ENCODE measurements at regions not wholly inside any gene's neighbourhood (a gene's known extent, or its start where the extent isn't known, plus 50 kb on each side); places are given as distances from the start of the nearest gene placed in this dataset.

DNA sequence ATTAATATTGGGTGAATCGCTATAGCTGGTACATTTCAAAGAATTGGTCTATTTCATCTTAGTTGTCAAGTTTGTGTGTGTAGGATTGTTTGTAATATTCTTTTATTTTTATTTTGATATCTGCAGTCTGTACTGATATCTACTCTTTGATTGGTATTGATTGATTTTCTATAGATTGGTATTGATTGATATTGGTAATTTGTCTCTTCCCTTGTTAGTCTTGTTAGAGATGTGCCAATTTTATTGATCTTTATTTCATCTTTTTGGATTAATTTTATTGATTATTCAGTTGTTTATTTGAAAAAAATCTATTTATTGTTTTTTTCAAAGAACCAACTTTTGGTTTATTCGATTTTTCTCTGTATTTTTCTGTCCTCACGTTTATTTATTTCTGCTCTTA, 61.4 kb downstream of the TM2D3 start:
- no peak for DNase-seq (ENCODE audit: low spot score)

DNA sequence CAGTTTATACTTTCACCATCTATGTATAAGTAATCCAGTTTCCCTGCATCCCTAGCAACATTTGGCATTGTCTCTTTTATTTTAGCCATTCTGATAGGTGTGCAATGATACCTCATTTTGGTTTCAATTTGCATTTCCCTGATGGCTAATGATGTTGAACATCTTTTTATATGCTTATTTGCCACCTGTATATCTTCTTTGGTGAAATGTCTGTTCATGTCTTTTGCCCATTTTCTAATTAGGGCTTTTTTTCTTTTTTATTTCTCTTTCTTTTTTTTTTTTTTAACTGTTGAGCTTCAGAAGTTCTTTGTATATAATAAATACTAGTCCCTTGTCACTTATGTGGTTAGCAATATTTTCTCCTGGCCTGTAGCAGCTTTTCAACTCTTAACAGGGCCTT, 68.9 kb downstream of the TM2D3 start:
- no peak for DNase-seq (ENCODE audit: low spot score)

DNA sequence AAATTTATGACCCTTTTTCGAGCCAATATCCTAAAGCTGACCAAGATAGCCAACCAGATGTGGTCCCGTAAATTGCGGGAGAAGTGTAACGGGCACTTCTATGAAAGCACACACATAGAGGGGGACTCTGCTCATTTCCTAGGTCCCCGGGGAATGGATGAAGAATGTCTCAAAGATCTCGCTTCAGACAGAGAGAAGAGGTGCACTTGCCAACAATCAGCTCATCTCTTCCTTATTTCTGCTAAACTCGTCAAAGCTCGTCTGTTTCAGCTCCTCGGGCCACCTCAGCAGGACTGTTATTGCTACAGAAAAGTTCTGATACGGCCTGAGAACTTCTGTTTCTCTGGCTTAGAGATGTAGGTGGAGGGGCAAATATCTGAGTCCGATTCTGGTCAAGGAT, 71.8 kb downstream of the TM2D3 start:
- no peak for DNase-seq (ENCODE audit: low spot score)

DNA sequence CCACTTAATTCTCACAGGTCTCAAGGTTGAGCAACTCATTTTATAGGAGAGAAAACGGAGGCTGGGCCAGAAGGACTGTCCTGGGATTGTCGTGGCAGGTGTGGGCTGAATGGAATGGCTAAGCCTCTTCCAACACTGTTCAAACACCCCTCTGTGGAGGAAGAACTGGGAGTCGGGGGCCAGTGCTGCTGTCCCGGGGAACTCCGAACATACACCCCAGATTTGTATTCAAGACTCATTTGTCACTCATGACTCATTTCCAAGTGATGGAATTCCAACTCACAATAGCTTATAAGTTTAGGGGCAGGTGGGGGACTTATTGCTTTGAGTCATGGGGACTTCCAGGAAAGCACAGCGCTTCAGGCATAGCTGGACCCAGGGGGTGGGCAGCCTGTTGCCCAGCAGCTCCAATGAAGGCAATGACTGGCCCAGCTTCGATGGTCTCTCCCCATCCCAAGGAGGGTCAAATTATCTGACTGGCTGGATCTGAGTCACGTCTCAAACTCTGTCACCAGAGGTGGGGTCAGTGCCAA, 72.5 kb downstream of the TM2D3 start:
- DNase-seq (ENCODE audit: low spot score), result no peak

DNA sequence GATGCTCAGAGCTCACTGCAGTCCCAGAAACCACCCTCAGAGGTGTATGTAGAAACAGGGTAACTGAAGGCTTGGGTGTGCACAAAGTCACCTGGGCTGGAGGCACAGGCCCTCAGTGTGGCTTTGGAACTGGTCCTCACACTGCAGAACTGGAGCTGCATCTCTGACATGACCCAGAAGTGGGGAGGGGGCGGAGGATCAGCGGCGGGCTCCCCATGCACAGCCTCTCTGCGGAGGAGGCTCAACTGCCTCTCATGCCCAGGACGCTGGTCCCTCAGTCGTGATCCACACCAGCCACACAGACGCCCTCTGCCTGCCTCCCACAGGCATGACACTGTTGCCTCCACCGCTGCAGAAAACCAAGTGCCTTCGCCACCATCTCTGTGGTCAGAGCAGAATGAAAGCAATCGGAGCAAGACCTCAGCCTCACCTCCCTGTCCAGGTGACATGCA, 73.7 kb downstream of the TM2D3 start:
- DNase-seq (ENCODE audit: low spot score), result peak; percentile 79

DNA sequence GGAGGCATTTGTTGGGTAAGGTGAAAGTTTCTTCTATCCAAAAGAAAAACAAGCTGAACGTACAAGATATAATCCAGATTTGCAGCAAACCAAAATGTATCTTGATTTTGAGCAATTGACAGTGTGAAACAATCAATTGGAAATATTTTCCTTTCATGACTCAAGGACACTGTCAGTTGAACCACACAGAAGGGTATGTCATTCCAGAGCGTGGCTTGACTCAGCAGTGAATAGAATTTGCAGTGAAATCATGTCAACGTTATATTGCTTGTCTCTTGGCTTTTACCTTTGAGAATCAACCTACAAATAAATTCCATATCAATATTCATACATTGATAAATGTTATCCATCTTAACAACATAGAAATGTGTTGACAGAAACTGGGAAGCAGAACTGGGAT, 78.2 kb downstream of the TM2D3 start:
- DNase-seq (ENCODE audit: low spot score), result no peak

DNA sequence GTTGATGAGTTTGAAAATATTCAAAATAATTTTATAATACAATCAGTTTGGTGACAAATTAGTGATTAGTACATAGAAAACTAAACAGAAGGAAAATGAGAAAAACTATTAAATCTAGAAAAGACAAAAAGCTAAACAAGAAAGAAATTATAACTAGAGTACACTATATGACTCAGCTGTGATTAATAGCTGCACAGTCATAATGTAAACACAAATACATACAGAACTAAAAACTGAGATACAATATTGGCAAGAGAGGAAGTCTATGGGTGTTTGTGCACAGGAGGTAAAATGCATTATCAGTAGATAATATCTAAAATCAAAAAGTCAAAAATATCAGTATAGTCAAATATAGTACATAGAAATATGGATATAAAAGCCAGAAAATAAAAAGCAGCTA, 80.7 kb upstream of the PCSK6 start:
- DNase-seq (ENCODE audit: low spot score), result no peak

DNA sequence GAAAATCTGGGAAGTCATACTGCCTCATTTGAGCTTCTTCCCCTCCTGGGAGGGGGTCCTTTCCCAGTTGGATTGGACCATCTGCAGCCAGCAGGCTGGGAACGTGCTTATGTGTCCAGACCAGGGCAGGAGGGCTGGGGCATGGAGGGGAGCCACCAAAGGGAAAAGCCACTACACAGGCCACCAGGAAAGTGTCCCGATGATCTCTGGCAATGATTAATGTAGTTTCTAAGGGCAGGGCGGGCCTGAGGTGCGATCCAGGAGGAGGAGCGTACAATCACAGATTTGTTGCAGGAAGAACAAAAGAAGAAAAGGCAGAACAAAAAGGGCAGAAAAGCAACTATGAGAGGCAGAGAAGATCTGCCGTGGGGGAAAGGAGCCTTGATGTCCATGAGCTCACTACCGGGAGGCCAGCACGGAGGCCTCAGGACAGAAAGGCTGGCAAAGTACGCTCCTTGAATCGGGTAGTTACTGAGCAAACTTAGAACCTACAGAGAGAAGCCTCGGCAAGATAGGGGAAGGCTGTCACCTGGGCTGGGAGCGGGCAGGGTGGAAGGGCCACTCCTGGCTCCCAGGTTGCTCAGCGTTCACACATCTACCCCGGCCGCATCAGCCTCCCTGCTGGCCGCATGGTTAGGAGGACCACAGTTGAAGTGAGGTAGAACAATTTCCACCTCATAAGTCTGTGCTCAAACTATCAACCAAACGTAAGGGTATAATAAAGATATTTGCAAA, 79.5 kb upstream of the PCSK6 start:
- no peak for DNase-seq (ENCODE audit: low spot score)

DNA sequence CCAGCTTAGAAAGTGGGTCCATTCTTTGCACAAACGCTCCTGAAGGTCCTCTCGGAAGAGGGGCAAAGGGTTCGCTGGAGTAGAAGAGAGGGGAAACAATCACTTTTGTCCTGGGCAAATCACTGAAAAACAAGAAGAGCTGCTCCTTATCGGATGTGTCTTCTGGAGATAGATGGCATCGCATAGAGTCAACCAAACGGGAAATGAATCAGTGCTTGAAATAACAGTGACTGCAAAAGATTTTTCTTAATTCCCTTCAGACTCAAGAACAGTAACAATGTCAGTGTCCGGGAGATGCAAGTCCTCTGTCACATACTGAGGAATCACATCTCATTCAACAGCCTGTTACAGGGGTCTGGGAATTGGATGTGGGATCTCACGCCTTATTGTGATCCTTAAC, 78.8 kb upstream of the PCSK6 start:
- no peak for DNase-seq (ENCODE audit: low spot score)

DNA sequence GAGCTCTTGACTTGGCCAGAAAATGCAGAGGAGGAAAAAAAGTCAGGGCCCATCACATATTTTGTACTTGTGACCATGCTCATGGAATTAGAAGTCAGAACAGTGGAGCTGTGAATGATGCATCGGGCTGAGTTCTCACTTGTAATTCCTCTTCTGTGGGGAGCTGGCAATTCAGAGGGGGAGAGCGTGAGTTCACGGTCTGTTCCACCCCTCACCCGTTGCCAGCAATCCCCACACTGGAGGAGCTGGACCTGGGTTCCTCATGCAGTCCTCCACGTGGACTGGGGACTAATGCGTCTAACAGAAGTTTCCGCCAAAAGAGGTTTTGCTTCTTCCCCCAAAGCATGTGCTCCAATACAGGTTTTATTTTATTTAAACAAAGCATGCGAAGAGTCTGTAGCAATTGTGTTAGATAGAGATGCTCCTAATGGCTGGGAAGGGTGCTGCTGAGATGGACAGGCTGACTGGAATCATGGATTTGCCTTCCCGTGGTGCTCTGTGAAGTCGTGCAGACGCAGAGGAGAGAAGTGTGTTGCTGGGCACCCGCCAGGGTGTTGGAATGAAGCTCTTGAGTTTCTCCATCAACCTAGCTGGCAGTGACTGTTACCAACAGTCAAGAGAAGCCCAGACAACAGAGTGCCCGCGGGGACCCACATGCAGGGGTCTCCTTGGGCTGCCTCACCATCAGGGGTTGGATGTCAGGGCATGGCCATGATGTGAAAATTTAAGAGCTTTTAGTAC, 77.4 kb upstream of the PCSK6 start:
- DNase-seq (ENCODE audit: low spot score), result no peak

DNA sequence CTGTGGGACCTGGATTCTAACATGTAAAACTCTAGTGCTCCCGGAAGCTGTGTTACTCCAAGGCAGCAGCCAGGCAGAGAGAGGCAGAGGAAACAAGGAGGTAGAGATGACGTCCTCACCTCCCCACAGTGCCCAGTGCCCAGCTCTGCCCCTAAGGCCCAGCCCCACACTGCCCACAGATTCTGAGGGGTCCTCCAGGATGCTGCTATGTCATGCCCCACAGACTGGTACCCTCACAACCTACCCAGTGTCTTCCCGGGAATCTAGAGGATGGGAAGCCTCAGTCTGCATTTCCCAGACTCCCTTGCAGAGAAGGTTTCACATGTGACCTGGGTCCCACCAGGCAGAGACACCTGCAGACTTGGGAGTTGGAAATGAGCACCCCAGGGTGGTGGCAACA, 75.9 kb upstream of the PCSK6 start:
- DNase-seq (ENCODE audit: low spot score), result no peak

DNA sequence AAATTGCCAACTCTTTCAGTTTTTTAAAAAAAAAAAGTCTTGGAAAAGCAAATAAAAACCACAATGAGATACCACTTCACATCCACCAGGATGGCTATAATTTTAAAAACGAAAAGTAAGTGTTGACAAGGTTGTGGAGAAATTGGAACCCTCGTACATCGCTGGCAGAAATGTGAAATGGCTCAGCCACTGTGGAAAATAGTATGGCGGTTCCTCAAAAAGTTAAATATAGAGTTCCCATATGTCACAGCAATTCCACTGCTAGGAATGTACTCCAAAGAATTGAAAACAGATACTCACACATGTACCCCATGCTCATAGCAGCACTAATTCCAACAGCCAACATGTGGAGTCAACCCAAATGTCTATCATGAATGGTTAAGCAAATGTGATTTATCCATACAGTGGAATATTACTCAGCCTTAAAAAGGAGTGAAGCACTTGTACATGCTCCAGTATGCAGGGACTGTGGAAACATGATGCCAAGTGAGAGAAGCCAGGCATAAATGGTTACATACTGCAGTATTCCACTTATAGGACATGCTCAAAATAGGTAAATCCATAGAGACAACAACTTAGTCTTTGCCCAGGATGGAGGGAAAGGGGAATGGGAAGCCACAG, 73.8 kb upstream of the PCSK6 start:
- no peak for DNase-seq (ENCODE audit: low spot score)

DNA sequence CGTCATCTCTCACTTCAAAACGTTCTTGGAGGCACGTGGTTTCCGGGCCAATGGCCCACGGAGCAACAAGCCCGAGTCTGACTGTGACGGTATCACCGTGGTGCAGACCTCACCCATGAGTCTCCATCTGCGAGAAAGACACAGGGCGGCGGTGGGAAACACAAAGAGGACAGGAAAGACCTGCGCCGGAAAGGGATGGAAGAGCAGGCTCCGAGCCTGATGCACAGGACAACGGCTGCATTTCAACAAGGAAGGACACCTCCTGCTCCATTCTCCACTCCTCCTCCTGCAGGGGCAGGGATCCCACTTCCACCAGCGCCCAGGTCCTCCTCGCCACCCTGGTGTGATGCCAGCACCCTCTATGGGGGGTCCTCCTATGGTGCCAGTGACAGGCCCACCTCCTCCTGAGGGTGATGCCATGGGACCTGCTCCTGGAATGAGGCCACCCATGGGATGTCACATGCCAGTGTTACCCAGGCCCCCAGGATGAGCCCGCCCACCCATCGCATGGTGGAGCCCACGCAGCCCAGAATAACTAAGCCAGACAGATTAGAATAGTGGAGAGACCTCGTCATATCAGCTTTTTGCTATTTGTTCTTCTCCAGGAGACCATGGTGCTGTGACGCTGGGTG, 73.0 kb upstream of the PCSK6 start:
- no peak for DNase-seq (ENCODE audit: low spot score)

DNA sequence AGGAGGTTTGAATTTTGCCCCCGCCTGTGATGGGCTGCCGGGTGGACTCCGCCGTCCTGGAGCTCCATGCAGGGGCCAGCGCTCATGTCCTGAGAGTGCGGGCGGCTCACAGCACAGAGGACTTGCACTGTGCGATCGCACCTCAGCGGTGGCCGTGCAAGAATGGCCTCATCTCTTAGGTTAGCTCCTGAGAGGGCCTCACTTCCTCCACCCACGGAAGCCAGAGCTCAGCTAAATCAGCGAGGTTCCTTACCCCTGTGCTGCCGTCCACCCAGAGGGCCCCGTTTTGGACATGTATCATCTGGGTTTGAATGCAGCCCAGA, 72.0 kb upstream of the PCSK6 start:
- no peak for DNase-seq (ENCODE audit: low spot score)

DNA sequence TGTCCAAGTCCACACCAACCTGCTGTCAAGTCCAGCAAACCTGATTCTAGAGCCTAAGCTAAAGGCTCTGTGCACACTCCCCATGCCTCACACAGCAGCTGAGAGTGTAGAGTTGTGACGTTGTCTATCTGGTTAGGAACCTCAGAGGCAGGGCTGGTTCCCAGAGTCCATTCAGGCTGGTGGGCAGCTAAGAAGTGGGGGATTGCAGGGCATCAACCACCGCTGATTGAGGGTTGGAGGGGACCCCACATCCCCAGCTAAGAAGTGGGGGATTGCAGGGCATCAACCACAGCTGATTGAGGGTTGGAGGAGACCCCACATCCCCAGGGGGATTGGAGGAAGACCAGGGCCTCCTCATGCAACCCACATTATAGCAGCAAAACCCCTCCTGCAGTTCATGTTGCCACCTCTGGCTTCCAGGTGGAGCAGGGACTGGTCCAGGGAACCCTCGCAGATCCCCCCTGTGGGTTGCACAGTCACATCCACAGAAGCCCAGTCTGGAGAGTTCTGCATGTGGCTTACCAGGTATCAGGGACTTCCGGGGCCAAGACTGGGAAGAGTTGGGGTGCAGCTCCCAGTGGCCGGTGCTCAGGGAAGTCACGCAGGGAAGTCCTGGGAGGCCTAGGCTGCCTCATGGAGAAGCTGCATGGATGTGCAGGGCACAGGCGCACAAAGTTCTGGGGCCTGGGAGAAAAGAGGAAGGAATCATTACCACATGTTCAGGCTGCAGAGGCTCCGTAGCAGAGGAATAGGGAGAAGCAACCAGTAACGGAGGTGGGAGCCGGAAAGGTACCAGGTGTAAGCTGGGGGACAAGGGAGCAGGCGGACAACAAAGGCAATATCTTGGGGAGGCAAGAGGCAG, 71.4 kb upstream of the PCSK6 start:
- DNase-seq (ENCODE audit: low spot score), result no peak

DNA sequence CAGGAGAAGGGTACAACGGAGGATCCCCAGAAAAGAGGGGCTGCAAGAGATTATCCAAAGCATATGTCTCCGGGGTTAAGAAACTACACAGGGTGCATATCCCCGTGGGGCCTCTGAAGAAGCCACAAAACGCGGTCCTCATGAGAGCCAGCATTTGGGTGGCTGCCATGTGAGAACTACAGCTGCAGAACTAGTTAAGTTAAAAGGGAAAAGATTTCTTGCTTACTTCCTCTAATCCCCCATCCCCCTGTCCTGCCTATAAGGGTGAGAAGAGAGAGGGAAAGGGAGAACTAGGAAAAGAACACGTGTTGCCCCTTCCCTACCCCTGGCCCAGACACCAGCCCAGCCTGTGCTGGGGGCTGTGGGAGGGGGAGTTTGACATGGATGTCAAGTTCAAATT, 70.4 kb upstream of the PCSK6 start:
- DNase-seq (ENCODE audit: low spot score), result no peak

DNA sequence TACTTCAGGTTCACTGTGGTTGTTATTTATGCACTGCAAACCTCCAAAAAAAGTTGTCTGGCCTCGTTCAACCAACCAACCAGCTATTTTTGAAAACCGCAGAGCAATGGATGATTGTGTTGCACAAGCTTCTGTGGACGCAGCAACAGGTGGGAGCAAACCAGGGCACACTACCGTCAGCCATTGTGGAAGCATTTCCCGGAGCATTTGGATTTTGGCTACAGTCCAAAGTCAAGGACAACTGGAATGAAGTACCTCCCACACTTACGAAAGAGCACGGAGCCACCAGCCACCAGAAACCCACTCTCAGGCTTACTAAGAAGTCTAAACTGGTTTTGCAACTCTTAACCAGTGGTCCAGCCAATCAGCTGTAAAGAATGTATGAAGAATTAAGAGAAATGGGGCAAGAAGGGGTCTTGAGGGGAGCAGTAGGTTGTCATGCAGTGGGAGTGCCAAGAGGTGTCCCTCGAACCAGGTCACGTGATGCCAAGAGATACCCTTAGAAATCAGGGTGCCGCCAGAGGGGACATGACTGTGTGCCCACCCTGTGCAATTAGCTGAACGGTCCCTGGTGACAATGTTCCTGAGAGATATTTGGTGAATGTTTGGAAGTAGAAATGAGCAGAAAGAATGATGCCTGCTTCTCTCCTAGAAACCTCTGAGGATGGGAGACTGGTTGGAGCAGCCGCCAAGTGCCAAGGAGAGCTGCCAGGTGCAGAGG, 68.9 kb upstream of the PCSK6 start:
- no peak for DNase-seq (ENCODE audit: low spot score)

DNA sequence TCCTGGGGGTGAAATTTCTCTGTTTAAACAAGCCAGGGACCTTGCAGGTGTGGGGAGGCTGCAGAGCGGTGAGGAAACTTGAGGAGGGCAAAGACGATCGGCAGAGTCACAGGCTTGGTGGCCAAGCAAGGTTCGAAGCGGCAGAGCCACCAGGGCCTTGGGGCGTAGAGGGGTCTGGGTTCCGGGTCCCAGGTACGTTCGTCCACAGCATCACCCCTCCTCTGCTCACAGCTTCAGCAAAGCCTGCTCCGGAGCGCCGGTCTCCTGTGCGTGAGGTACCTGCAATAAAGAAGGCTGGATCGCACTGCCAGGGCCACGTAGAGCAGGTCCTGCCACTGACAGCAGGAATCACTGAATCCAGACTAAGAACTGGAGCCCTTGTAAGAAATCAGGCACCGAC, 66.8 kb upstream of the PCSK6 start:
- DNase-seq (ENCODE audit: low spot score), result no peak

DNA sequence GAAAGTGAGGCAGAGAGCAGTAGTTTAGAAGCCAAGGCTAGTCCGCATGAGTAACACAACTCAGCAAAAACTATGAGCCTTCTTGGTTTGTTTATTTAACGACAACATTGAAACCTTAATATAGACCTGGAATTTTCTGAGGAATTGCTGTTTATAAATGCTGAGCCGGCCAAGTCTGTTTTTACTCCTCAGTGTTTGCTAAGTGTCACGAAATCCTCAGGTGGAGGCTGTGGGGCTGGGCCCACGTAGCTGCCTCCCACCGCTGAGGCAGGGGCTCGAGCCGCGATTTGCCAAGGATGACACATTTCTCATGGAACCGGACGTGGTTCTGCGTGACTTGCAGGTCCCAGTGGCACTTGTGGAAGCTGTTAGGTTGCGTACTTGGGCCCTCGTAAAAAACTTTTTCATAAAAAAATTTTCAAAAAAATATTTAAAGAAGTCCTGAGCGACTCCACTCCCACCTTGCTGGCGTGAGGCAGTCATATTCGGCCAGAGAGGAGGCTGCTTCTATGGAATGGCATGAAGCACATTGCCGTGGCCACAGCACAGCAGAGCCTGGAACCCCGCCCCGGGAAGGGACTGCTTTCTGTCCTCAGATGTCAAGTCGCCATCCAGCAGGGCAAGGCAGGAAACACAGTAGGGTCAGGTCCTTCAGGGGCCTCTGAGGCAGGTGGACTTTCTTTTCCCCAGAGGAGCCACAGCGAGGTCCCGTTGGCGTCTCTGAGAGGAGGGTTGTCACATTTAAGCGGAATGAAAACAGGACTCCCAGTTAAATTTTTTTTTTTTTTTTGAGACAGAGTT, 64.8 kb upstream of the PCSK6 start:
- DNase-seq (ENCODE audit: low spot score), result no peak
